PC-9 (cell line): ENCODE measurements at regions not wholly inside any gene's neighbourhood (a gene's known extent, or its start where the extent isn't known, plus 50 kb on each side); places are given as distances from the start of the nearest gene placed in this dataset.

Experiments
- BruUV-seq: library from RNA; stranded (reverse); fragments of 400-500 nt; replicated peaks from 2 replicates; lab custom pipeline; 2021; lab: Mats Ljungman, UMichigan
- CTCF ChIA-PET: fragments of 300-600 bp; sonication (Branson Sonifier 250); formaldehyde crosslinking; loops from one replicate; lab custom pipeline; 2022; ENCODE audit warnings: antibody characterized with exemption; lab: Charles Lee
- POLR2A ChIA-PET: fragments of 300-600 bp; sonication (Branson Sonifier 250); formaldehyde crosslinking; loops from one replicate; lab custom pipeline; 2022; ENCODE audit warnings: antibody characterized with exemption; ENCODE audit not compliant: unreplicated experiment; lab: Charles Lee
- DNase-seq, 2 experiments: peaks; one replicate each; pipeline versions ENCODE4 v3.0.0 to v3.0.0-alpha.2; 2015 to 2022; ENCODE audit warnings: mixed read lengths in 1 of 2
- H2AFZ ChIP-seq: fragments of 200-600 bp; sonication (generic); 2 replicates; pipeline ENCODE4 v1.8.1; 2017; ENCODE audit warnings: antibody characterized with exemption
- H3F3A ChIP-seq: fragments of 200-600 bp; sonication (generic); 2 replicates; pipeline ENCODE4 v1.8.1; 2017; ENCODE audit warnings: antibody characterized with exemption, mild to moderate bottlenecking, low read depth; ENCODE audit not compliant: insufficient read depth
- H3K27ac ChIP-seq: fragments of 200-600 bp; sonication (generic); 2 replicates; pipeline ENCODE4 v1.6.1; 2016; ENCODE audit warnings: mixed run types
- H3K27me3 ChIP-seq: fragments of 200-600 bp; sonication (generic); 2 replicates; pipeline ENCODE4 v1.6.1; 2016; ENCODE audit warnings: low read depth, mixed run types; ENCODE audit not compliant: insufficient read depth
- H3K36me3 ChIP-seq: fragments of 200-600 bp; sonication (generic); 2 replicates; pipeline ENCODE4 v1.6.1; 2016; ENCODE audit warnings: low read depth, mixed run types
- H3K4me1 ChIP-seq: fragments of 200-600 bp; sonication (generic); replicated peaks from 2 replicates; pipeline ENCODE4 v1.6.1; 2016; ENCODE audit warnings: mixed run types; ENCODE audit not compliant: insufficient read depth
- H3K4me2 ChIP-seq: fragments of 200-600 bp; sonication (generic); 2 replicates; pipeline ENCODE4 v1.6.1; 2017; ENCODE audit warnings: mixed run types
- H3K4me3 ChIP-seq: fragments of 200-600 bp; sonication (generic); 2 replicates; pipeline ENCODE4 v1.6.1; 2016; ENCODE audit warnings: mixed run types
- H3K79me2 ChIP-seq: fragments of 200-600 bp; sonication (generic); 2 replicates; pipeline ENCODE4 v1.6.1; 2017; ENCODE audit warnings: low read depth, mixed run types
- H3K9me2 ChIP-seq: fragments of 200-600 bp; sonication (generic); 2 replicates; pipeline ENCODE4 v1.8.1; 2017; ENCODE audit warnings: mild to moderate bottlenecking; ENCODE audit not compliant: insufficient read depth
- H3K9me3 ChIP-seq: fragments of 200-600 bp; sonication (generic); 2 replicates; pipeline ENCODE4 v1.8.1; 2016; ENCODE audit warnings: low read depth; ENCODE audit not compliant: insufficient read depth
- H4K20me1 ChIP-seq: fragments of 200-600 bp; sonication (generic); 2 replicates; pipeline ENCODE4 v1.8.1; 2017; ENCODE audit not compliant: insufficient read depth
- CTCF ChIP-seq: fragments of 200-600 bp; sonication (generic); conservative IDR thresholded peaks from 2 replicates; pipeline ENCODE4 v1.6.1; 2017; ENCODE audit warnings: mixed run types, antibody characterized with exemption, mild to moderate bottlenecking, moderate library complexity
- EZH2 ChIP-seq: fragments of 200-600 bp; sonication (generic); IDR thresholded peaks from 2 replicates; pipeline ENCODE4 v1.8.0; 2017; ENCODE audit warnings: antibody characterized with exemption, low read depth
- intact Hi-C: fragments of 100-400 bp; cut with micrococcal nuclease; formaldehyde crosslinking; loops from one replicate; pipeline ENCODE4 v1.10.0; 2022; ENCODE audit not compliant: unreplicated experiment

DNA sequence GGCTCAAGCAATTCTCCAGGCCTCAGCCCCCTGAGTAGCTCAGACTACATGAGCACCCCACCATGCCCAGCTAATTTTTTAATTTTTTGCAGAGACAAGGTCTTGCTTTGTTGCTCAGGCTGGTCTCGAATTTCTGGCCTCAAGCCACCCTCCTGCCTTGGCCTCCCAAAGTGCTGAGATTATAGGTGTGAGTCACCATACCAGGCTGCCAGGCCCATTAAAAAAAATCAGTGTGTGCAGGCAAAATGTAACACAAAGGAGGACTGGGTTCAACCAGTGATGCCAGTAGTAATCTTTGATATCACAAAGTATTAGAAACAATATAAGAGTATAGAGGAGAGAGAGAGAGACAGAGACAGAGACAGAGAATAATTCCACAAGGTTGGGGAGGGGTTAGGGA lies 322.7 kb downstream of the MSX2 start:
- H3K9me3 ChIP-seq: no peaks in the 10 kb centered on the region
- no peaks in the 10 kb centered on the region; the same call in 1 of the 2 replicates for H3K27me3 ChIP-seq
- H3K4me3 ChIP-seq: no peak overlapping the region
- intact Hi-C loops: no loop called here
- H3K4me1 ChIP-seq: no peaks in the 10 kb centered on the region
- H3K4me2 ChIP-seq: no peak overlapping the region
- no peaks in the 10 kb centered on the region for H3F3A ChIP-seq
- no peak overlapping the region for H2AFZ ChIP-seq
- no peaks in the 10 kb centered on the region for H3K36me3 ChIP-seq
- ChIA-PET POLR2A (no interaction called here), CTCF (no interaction called here)
- H3K27ac ChIP-seq: no peak overlapping the region
- no peaks in the 10 kb centered on the region for H3K9me2 ChIP-seq
- TF ChIP-seq EZH2 (no peak), CTCF (no peak)
- no peaks in the 10 kb centered on the region for H4K20me1 ChIP-seq
- BruUV-seq: no TSS peak
- H3K79me2 ChIP-seq: no peaks in the 10 kb centered on the region
- DNase-seq: no peak

GRCh38 chr5:175045820-175046219 lies 321.4 kb downstream of the MSX2 start:
- H2AFZ ChIP-seq: no peak overlapping the region
- H3K4me1 ChIP-seq: no peaks in the 10 kb centered on the region
- H3K27me3 ChIP-seq: no peaks in the 10 kb centered on the region; the same call in 1 of the 2 replicates
- H3F3A ChIP-seq: no peaks in the 10 kb centered on the region
- no peak overlapping the region for H3K4me3 ChIP-seq
- no peaks in the 10 kb centered on the region for H3K9me2 ChIP-seq
- H3K36me3 ChIP-seq: no peaks in the 10 kb centered on the region
- H3K79me2 ChIP-seq: no peaks in the 10 kb centered on the region
- no TSS peak for BruUV-seq
- DNase-seq: no peak
- H4K20me1 ChIP-seq: no peaks in the 10 kb centered on the region
- no peak for TF ChIP-seq CTCF
- TF ChIP-seq EZH2: no peak
- H3K9me3 ChIP-seq: no peaks in the 10 kb centered on the region
- no peak overlapping the region for H3K4me2 ChIP-seq
- intact Hi-C loops: no loop called here
- ChIA-PET CTCF (no interaction called here), POLR2A (no interaction called here)
- no peak overlapping the region for H3K27ac ChIP-seq

- intact Hi-C loops: no loop called here
- ChIA-PET POLR2A (no interaction called here), CTCF (no interaction called here)
- no peaks in the 10 kb centered on the region for H3F3A ChIP-seq
- no peaks in the 10 kb centered on the region for H3K27me3 ChIP-seq
- TF ChIP-seq CTCF (no peak), EZH2 (no peak)
- H3K9me3 ChIP-seq: no peaks in the 10 kb centered on the region
- no peaks in the 10 kb centered on the region for H3K9me2 ChIP-seq
- no peaks in the 10 kb centered on the region for H3K79me2 ChIP-seq
- BruUV-seq: no TSS peak
- no peak overlapping the region for H3K4me2 ChIP-seq
- H4K20me1 ChIP-seq: no peaks in the 10 kb centered on the region
- H3K27ac ChIP-seq: no peak overlapping the region
- H3K4me1 ChIP-seq: no peaks in the 10 kb centered on the region
- no peak overlapping the region for H2AFZ ChIP-seq
- no peaks in the 10 kb centered on the region for H3K36me3 ChIP-seq
- no peak for DNase-seq
- no peak overlapping the region for H3K4me3 ChIP-seq
These were observed 313.4 kb downstream of the MSX2 start for GRCh38 chr5:175037820-175038219.
